ENCODE measurements at regions not wholly inside any gene's neighbourhood (a gene's known extent, or its start where the extent isn't known, plus 50 kb on each side); places are given as distances from the start of the nearest gene placed in this dataset.

DNA sequence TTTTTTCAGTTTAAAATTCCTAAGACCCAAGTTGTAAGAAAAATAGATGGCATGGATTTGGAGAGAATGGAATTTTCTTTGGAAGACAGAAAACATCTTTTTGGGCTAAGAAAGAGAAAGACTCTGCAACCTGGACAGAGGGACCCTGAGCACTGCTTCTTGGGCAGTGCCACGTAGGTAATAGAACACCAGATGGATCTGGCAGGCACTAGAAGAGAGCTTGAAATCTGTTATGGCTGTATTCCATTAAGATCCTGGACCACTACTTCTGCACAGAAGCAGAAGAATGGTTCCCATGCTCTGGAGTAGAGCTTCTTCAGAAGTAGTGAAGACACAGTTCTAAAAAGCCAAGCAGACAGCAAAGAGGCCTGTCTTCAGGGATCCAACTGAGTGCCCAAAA is 306.4 kb upstream of the CD180 start:
- no peaks in the 10 kb centered on the region for H3K4me1 ChIP-seq (ENCODE audit: control insufficient read depth in 1 of 2, insufficient read depth in 2 of 2, low read length in 2 of 2)
- no peak overlapping the region for H3K9ac ChIP-seq (ENCODE audit: low read length)
- H3K27me3 ChIP-seq (ENCODE audit: insufficient read depth, low read length): no peaks in the 10 kb centered on the region
- H3K36me3 ChIP-seq (ENCODE audit: control insufficient read depth in 1 of 2, insufficient read depth in 2 of 2, low read length in 2 of 2): no peaks in the 10 kb centered on the region
- H3K4me2 ChIP-seq (ENCODE audit: low read length): no peak overlapping the region
- intact Hi-C loops (cut with micrococcal nuclease): no loop called here
- POLR2A ChIA-PET: no interaction called here
- BruUV-seq (replicated peaks): no TSS peak
- no peak for ATAC-seq
- RAD21 ChIA-PET (ENCODE audit: low non-redundant PET in 1 of 2, low total read pairs in 2 of 2, uncharacterized antibody in 2 of 2, unreplicated experiment in 2 of 2): no interaction called here
- no peak for TF ChIP-seq FOSL1 (IDR thresholded peaks at IDR 0.05; ENCODE audit: low read depth)
- TF ChIP-seq, protein P1, sequence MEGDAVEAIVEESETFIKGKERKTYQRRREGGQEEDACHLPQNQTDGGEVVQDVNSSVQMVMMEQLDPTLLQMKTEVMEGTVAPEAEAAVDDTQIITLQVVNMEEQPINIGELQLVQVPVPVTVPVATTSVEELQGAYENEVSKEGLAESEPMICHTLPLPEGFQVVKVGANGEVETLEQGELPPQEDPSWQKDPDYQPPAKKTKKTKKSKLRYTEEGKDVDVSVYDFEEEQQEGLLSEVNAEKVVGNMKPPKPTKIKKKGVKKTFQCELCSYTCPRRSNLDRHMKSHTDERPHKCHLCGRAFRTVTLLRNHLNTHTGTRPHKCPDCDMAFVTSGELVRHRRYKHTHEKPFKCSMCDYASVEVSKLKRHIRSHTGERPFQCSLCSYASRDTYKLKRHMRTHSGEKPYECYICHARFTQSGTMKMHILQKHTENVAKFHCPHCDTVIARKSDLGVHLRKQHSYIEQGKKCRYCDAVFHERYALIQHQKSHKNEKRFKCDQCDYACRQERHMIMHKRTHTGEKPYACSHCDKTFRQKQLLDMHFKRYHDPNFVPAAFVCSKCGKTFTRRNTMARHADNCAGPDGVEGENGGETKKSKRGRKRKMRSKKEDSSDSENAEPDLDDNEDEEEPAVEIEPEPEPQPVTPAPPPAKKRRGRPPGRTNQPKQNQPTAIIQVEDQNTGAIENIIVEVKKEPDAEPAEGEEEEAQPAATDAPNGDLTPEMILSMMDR (IDR thresholded peaks at IDR 0.05 in 2 of 3, conservative IDR thresholded peaks at IDR 0.05 in 1 of 3; ENCODE audit: borderline replicate concordance in 1 of 3, insufficient read depth in 1 of 3, low read depth in 2 of 3, low read length in 2 of 3): no peak
- no peak for TF ChIP-seq SRF (IDR thresholded peaks at IDR 0.05; ENCODE audit: low read depth)
- no peak for TF ChIP-seq EZH2 (IDR thresholded peaks at IDR 0.05)
- TF ChIP-seq POLR2AphosphoS5 (IDR thresholded peaks at IDR 0.05; ENCODE audit: low read depth, low read length): no peak
- TF ChIP-seq, protein P2, sequence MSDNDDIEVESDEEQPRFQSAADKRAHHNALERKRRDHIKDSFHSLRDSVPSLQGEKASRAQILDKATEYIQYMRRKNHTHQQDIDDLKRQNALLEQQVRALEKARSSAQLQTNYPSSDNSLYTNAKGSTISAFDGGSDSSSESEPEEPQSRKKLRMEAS (IDR thresholded peaks at IDR 0.05): no peak
- no peak for TF ChIP-seq CBX3 (IDR thresholded peaks at IDR 0.05; ENCODE audit: low read depth)
- TF ChIP-seq SP1 (IDR thresholded peaks at IDR 0.05; ENCODE audit: low read depth): no peak
- TF ChIP-seq RAD21 (IDR thresholded peaks at IDR 0.05; ENCODE audit: low read depth): no peak
- no peak for TF ChIP-seq CEBPB (IDR thresholded peaks at IDR 0.05; ENCODE audit: low read depth)
- TF ChIP-seq ELF1 (IDR thresholded peaks at IDR 0.05; ENCODE audit: borderline replicate concordance, low read depth): no peak
- TF ChIP-seq YY1 (IDR thresholded peaks at IDR 0.05; ENCODE audit: extremely low read depth, insufficient replicate concordance, low read depth, low read length): no peak
- TF ChIP-seq, protein P3, sequence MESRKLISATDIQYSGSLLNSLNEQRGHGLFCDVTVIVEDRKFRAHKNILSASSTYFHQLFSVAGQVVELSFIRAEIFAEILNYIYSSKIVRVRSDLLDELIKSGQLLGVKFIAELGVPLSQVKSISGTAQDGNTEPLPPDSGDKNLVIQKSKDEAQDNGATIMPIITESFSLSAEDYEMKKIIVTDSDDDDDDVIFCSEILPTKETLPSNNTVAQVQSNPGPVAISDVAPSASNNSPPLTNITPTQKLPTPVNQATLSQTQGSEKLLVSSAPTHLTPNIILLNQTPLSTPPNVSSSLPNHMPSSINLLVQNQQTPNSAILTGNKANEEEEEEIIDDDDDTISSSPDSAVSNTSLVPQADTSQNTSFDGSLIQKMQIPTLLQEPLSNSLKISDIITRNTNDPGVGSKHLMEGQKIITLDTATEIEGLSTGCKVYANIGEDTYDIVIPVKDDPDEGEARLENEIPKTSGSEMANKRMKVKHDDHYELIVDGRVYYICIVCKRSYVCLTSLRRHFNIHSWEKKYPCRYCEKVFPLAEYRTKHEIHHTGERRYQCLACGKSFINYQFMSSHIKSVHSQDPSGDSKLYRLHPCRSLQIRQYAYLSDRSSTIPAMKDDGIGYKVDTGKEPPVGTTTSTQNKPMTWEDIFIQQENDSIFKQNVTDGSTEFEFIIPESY (IDR thresholded peaks at IDR 0.05; ENCODE audit: extremely low read depth, insufficient replicate concordance, low read length): no peak
- no peaks in the 10 kb centered on the region for H3K9me2 ChIP-seq (ENCODE audit: insufficient read depth)
- no peak overlapping the region for H3K27ac ChIP-seq (ENCODE audit: low read depth, low read length)
- H3K79me2 ChIP-seq (ENCODE audit: insufficient read depth, low read length): no peaks in the 10 kb centered on the region
- CTCF ChIA-PET: interaction anchor here (1.0 kb wide), 1 partner anchor 15 kb away, joined by 3 read pairs; no protein-coding TSS in a partner anchor
- no peaks in the 10 kb centered on the region; the same call in 1 of the 2 replicates for H4K20me1 ChIP-seq (ENCODE audit: insufficient read depth)
- H3K4me3 ChIP-seq (replicated peaks in 1 of 2; ENCODE audit: low read depth in 1 of 2, low read length in 2 of 2): no peak overlapping the region
- no peaks in the 10 kb centered on the region for H3K9me3 ChIP-seq (ENCODE audit: control insufficient read depth in 1 of 2, insufficient read depth in 1 of 2, low read depth in 1 of 2, low read length in 2 of 2)
- no peak for DNase-seq (ENCODE audit: low read depth, low spot score)
- no peak overlapping the region for H2AFZ ChIP-seq (ENCODE audit: low read depth, low read length, poor library complexity, severe bottlenecking)
